GM18517 (cell line): ENCODE measurements at regions not wholly inside any gene's neighbourhood (a gene's known extent, or its start where the extent isn't known, plus 50 kb on each side); places are given as distances from the start of the nearest gene placed in this dataset.

Experiments used
- ATAC-seq: cut with Tn5 transposase; IDR thresholded peaks from one replicate; pipeline ENCODE4 v1.9.1; 2021; ENCODE audit warnings: mild to moderate bottlenecking, moderate library complexity; ENCODE audit not compliant: unreplicated experiment

- ATAC-seq = no peak
Observed at GRCh38 chr10:88161756-88162155, 298.3 kb downstream of the PTEN start.

- ATAC-seq = no peak
Observed at GRCh38 chr10:88162852-88163251, 299.4 kb downstream of the PTEN start.

GRCh38 chr10:88163572-88163971, 300.1 kb downstream of the PTEN start:
- ATAC-seq = no peak

DNA sequence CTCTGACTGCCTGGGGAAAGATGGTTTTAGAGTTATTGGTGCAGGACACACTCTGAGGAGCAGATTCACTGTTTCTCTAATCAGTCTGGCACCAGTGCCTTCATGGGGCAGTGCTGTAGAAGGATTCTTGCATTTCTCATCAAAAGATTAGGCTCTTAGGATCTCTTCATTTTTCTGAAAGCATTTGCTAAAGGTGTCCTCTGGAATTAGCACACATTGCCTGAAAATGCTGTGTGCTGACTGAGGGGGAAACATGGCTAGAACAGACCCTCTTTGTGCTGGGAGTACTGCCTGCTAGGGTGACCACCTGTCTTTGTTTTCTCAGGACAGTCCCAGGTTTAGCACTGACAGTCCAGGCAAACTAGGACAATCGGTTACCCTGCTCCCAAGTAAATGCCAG, 301.0 kb downstream of the PTEN start:
- no peak for ATAC-seq

DNA sequence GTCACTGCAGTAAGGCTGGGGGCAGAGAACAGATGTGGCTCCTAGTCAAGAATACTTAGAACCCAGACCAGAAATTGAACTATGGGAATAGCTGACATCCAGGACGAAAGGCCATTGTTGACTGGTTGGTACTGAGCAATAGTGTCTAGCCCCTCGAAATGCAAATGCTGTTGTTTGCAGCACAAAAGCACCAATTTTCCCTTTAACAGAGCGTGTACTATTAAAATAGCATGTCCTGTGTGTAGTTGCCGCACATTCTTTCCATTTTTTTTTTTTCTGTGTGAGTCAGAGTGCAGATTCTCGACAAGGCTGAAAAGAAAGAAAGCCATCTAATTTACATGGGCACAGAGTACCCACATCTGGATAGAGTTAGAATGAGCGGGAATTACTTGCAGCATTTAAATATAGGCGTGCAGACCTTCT, 302.4 kb downstream of the PTEN start:
- ATAC-seq = no peak

- ATAC-seq = no peak
Observed at GRCh38 chr10:88168171-88169036, 305.0 kb downstream of the PTEN start.

DNA sequence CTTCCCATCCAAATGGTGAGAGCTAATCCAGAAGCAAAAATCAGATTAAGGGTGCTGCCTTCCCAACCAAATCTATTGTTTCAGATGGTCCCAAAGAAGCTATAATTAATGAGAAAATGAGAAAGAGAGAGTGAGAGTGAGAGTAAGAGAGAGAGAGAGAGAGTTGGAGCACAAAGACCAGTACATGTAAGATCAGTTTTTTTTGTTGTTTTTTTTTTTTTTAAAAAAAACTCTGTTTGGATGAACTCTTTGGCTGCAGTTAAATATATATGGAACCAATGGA, 305.6 kb downstream of the PTEN start:
- no peak for ATAC-seq

- no peak for ATAC-seq
Observed at GRCh38 chr10:88170628-88171027, 307.2 kb downstream of the PTEN start.

DNA sequence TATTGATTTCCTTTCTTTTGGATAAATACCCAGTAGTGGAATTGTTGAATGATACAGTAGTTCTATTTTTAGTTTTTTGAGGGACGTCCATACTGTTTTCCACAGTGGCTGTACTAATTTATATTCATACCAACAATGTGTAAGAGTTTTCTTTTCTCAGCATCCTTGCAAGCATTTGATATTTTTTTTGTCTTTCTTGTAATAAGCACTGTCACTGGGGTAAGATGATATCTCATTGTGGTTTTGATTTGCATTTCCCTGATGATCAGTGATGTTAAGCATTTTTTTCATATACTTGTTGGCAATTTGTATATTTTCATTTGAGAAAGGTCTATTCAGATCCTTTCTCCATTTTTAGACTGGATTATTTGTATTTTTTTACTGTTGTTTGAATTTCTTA, 308.7 kb downstream of the PTEN start:
- no peak for ATAC-seq

DNA sequence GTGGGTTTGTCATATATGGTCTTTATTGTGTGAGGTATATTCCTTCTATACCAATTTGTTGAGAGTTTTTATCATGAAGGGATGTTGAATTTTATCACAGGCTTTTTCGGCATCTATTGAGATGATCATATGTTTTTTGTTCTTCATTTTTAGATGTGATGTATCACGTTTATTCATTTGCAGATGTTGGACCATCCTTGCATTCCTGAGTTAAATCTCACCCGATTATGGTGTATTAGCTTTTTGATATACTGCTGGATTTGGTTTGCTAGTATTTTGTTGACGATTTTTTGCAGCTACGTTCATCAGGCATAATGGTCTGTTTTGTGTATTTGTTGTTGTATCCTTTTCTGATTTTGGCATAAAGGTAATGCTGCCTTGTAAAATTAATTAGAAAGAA, 311.0 kb downstream of the PTEN start:
- no peak for ATAC-seq

DNA sequence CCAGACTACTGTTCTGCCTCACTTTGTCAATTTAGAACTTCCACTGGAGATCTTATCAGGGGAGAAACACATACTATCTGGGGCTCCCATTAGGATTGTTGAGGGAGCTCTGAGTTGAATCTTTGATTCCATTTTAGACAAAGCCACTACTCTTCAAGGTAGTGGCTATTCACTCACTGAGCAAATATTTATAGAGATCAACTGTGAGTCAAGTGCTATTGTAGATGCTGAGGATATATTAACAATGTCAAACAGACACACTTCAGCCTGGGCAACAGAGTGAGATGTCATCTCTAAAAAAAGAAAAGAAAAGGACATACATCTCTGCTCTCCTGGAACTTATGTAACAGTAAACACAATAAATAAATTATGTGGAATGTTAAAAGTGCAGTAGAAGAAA, 315.3 kb downstream of the PTEN start:
- ATAC-seq = no peak

GRCh38 chr10:88179831-88180230, 316.4 kb downstream of the PTEN start:
- ATAC-seq = no peak

DNA sequence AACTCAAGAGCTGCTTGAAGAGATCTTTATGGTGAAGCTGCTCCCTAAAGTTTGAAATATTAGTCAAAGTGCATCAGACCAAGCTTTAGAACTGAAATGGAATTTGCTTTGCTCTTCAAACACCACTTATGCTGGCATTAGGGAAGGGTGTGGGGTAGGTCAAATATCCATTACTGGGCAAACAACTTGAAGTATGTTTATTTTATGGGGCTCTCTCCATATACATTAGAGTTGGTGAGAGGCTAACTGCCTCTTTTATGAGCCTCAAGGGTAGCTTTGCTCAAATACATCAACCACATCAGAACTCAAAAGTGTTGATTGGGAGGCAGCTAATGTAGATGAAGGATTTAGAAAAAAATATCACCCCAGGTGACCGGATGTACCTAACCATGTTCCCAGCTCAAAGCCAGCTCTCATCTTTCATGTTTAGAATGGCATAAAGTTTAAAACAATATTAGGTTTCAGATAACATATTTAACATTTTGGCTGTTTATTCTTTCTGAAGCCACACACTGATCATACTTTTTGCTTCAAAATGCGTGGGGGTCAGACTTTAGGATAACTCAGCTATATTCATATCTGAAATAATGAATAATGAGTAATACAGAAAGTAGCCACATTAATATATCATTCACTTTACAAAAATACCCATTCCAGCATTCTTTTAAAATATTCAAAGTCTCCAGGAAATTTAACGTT, 318.6 kb downstream of the PTEN start:
- ATAC-seq = no peak

GRCh38 chr10:88182601-88182930, 319.1 kb downstream of the PTEN start:
- no peak for ATAC-seq

DNA sequence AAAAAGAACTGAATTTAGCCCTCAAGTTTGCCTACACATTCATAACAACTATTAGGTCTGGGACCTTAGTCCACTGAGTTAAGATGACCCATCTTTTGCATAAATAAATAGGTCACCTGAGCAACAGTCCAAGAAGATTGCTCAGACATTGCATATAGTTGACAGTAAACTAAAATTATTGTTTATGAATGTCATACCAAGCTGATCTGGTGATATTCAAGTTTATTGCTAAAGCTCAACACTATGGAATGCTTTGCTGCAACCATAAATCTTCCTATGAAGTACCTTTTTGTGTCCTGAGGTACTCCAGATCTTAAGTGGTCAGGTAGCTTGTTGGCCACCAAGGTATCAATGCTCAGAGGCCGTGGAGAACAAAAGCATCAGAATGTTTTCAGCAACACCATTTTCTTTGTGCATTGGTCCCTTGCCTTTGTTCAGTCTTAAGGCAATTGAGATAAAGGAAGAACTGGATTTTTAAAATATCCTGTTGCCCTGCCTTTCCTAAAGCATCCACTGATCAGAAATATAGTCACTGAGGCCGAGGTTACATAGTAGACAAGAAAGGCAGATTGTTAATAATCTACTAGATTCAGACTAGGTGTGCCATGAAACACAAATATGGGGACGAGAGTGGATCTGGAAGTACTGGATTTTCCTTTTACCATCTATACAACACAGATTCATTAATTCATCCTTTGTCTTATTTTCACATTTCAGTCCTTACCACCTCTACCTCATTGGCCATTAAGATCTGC, 321.3 kb downstream of the PTEN start:
- no peak for ATAC-seq

GRCh38 chr10:88185830-88186229, 322.4 kb downstream of the PTEN start:
- ATAC-seq = no peak

GRCh38 chr10:88186335-88186734, 322.9 kb downstream of the PTEN start:
- no peak for ATAC-seq

DNA sequence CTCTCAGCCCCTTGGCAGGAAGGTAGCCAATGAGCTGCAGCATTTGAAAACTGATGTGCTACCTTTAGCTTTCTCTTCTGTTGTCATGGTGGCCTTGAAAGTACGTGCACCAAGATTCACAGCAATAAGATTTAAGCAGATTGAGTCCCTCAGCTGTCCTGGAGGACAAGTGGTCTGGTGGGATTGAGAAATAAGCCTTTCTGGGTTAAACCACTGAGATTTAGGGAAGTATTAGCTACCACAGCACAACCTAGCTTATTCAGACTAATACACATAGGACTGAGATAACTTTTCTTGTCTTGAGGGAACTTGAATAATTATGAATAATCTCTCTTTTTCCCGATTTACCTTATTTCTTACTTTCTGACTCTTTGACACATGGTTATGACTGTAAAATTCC, 324.0 kb downstream of the PTEN start:
- ATAC-seq = no peak

DNA sequence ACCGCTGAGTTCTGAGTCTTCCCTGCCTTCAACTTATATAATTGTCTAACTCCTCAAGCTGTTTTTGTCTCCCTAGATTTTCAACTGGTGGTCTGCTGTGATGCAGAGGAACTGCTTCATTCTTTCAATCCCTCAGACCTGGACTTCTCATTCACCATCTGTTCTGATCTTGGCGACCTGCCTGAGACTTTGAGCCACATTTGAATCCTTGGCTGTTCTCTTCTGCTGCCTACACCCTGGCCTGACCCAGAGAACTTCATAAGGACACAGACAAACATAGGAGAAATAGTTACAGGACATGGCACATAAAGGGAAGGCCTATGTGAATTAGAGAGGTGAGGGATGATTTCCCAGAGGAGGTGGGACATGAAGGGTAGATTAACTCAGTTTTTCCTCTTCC, 326.7 kb downstream of the PTEN start:
- ATAC-seq = no peak

DNA sequence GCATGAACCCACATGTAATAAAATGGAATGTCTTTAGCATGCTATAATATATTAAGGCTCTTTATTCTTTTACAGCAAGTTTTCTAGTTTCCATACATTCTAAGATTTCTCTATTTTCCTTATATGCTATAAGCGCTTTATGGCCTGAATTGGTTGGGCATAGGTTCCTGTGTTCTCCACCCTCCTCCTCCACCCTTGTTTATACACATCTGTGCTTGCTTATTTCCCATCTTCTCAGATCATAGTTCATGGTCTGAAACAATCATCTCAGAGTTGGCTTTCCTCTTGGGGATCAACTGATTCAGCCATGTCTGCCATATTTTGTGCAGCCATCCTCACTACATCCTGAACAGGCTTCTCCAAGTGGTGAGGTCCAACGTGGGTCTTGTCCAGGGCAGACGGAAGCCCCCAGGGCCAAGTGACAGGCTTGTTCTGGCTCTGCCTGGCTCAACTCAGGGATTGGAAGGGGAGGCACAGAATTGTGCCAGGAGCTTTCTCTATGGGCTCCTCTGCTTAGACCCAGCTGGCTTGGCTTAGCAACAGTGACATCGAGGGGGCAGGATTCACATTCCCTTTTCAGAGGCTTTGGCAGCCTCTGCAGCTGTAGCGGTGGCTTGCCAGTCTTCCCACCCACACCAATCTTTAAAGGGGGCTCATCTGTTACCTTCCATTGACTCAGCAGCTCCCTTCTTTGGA, 327.3 kb downstream of the PTEN start:
- no peak for ATAC-seq

DNA sequence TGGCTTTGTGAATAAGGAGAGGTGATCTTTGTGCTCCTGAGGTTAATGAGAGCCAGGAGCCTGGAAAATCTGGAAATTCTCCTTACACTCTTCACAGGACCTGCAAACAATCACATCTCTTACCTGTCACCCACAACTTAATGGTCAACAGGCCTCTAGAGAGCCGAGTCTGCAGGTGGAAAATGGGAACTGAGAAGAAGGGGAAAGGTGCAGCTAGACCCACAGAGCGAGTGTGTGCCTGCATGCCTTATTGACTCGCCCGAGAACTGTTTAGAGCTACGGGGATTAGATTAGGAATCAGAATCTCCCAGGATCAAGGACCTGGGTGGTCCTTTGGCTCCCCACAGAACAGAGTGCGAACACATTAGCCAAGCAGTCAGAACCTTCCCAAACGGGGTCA, 329.6 kb downstream of the PTEN start:
- ATAC-seq = no peak
